ENCODE measurements at regions not wholly inside any gene's neighbourhood (a gene's known extent, or its start where the extent isn't known, plus 50 kb on each side); places are given as distances from the start of the nearest gene placed in this dataset.

GRCh38 chr13:79267560-79267959, 138.5 kb downstream of the RBM26 start:
- no peak overlapping the region for H3K4me3 ChIP-seq
- H3K27ac ChIP-seq, result no peak overlapping the region
- no peaks in the 10 kb centered on the region for H3K4me1 ChIP-seq
- intact Hi-C loops (cut with DNase I), result no loop called here
- DNase-seq, result no peak
- TF ChIP-seq POLR2A (IDR thresholded peaks at IDR 0.05), result no peak
- H3K27me3 ChIP-seq, result no peaks in the 10 kb centered on the region
- ATAC-seq, result no peak
- H3K36me3 ChIP-seq (replicated peaks in 1 of 2; ENCODE audit: insufficient read depth in 1 of 2, low read depth in 2 of 2), result no peaks in the 10 kb centered on the region
- H3K9me3 ChIP-seq, result no peaks in the 10 kb centered on the region

GRCh38 chr13:79258489-79258888, 147.6 kb downstream of the RBM26 start:
- no peaks in the 10 kb centered on the region for H3K27me3 ChIP-seq
- intact Hi-C loops (cut with DNase I), result no loop called here
- 31 to 44% methylated on average over 3 of the region's 3 CpGs for WGBS, 2 donors
- H3K36me3 ChIP-seq (replicated peaks in 1 of 2; ENCODE audit: insufficient read depth in 1 of 2, low read depth in 2 of 2), result no peaks in the 10 kb centered on the region
- no peak for DNase-seq
- H3K9me3 ChIP-seq, result no peaks in the 10 kb centered on the region
- no peaks in the 10 kb centered on the region for H3K4me1 ChIP-seq
- no peak for ATAC-seq
- no peak overlapping the region for H3K4me3 ChIP-seq
- TF ChIP-seq CTCF (IDR thresholded peaks at IDR 0.05), result no peak
- TF ChIP-seq POLR2A (IDR thresholded peaks at IDR 0.05), result no peak
- no peak overlapping the region for H3K27ac ChIP-seq

- H3K4me3 ChIP-seq, result no peak overlapping the region
- DNase-seq, result no peak
- no peaks in the 10 kb centered on the region for H3K9me3 ChIP-seq
- intact Hi-C loops (cut with DNase I), result no loop called here
- H3K36me3 ChIP-seq (replicated peaks in 1 of 2; ENCODE audit: insufficient read depth in 1 of 2, low read depth in 2 of 2), result no peaks in the 10 kb centered on the region
- no peak overlapping the region for H3K27ac ChIP-seq
- no peak for ATAC-seq
- 58 to 65% methylated on average over 3 of the region's 3 CpGs for WGBS, 2 donors
- H3K27me3 ChIP-seq, result no peaks in the 10 kb centered on the region
- no peak for TF ChIP-seq CTCF (IDR thresholded peaks at IDR 0.05)
- no peak for TF ChIP-seq POLR2A (IDR thresholded peaks at IDR 0.05)
- H3K4me1 ChIP-seq, result no peaks in the 10 kb centered on the region
Measured at GRCh38 chr13:79246578-79246949, 159.5 kb downstream of the RBM26 start.

- Histone ChIP-seq H3K36me3 (replicated peaks in 1 of 2; ENCODE audit: insufficient read depth in 1 of 2, low read depth in 2 of 2) (no peaks in the 10 kb centered on the region), H3K4me3 (no peak overlapping the region), H3K27me3 (no peaks in the 10 kb centered on the region), H3K9me3 (no peaks in the 10 kb centered on the region), H3K4me1 (no peaks in the 10 kb centered on the region), H3K27ac (no peak overlapping the region)
- 49 to 52% methylated on average over 8 of the region's 8 CpGs for WGBS, 2 donors
- no peak for TF ChIP-seq CTCF (IDR thresholded peaks at IDR 0.05)
- no peak for TF ChIP-seq POLR2A (IDR thresholded peaks at IDR 0.05)
- no peak for ATAC-seq
- intact Hi-C loops (cut with DNase I), result no loop called here
- no peak for DNase-seq
Measured at GRCh38 chr13:79245937-79246577, 160.0 kb downstream of the RBM26 start.

GRCh38 chr13:79241697-79242096, 164.4 kb downstream of the RBM26 start:
- intact Hi-C loops (cut with DNase I), result no loop called here
- H3K4me1 ChIP-seq, result no peaks in the 10 kb centered on the region
- TF ChIP-seq POLR2A (IDR thresholded peaks at IDR 0.05), result no peak
- TF ChIP-seq CTCF (IDR thresholded peaks at IDR 0.05), result no peak
- ATAC-seq, result no peak
- H3K36me3 ChIP-seq (replicated peaks in 1 of 2; ENCODE audit: insufficient read depth in 1 of 2, low read depth in 2 of 2), result no peaks in the 10 kb centered on the region
- no peaks in the 10 kb centered on the region for H3K9me3 ChIP-seq
- H3K27ac ChIP-seq, result no peak overlapping the region
- no peak for DNase-seq
- H3K27me3 ChIP-seq, result no peaks in the 10 kb centered on the region
- WGBS, 2 donors, result 39 to 44% methylated on average over 4 of the region's 4 CpGs
- H3K4me3 ChIP-seq, result no peak overlapping the region
